Hypothalamus (tissue), 51 donors: ENCODE measurements at regions not wholly inside any gene's neighbourhood (a gene's known extent, or its start where the extent isn't known, plus 50 kb on each side); places are given as distances from the start of the nearest gene placed in this dataset.
"Not testable (repeated sequence)": the region's sequence is repeated elsewhere in the genome, so short reads cannot be mapped to it uniquely, and the experiment has no call there.

Experiments
- DNase-seq, 51 donors: peaks; one replicate each; lab custom pipeline; 2025; lab: John Stamatoyannopoulos, UW

DNA sequence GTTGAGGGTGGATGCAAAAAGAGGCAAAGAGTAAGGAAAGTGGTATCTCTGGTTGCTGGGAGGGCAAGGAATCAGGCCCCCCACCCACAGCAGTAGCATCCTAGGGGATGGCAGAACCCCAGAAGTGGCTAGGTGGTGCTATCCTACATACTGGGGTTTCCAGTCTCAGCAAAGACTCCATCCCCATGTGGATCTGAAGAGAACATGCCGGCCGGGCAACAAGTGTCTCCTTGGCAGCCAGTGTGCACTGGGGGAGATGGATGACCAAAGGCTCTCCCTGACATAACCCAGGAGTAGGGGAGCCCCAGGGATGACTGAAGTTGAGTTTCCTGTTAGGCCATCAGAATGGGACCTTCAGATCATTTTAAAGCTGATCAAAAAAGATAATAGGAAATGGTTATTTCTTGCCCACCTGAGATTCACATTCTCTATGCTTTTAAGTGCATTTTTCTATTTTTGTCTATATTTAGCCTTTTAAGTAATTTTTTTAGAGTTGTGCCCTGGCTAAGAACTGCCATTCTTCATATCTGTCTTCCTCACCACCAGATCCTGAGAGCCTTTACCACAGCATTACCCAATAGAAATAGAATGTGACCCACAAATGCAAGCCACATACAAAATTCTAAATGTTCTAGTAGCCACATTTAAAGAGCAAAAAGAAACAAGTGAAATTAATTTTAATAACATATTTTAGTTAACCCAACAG is 78.7 kb upstream of the SMIM23 start:
- no peak for DNase-seq

DNA sequence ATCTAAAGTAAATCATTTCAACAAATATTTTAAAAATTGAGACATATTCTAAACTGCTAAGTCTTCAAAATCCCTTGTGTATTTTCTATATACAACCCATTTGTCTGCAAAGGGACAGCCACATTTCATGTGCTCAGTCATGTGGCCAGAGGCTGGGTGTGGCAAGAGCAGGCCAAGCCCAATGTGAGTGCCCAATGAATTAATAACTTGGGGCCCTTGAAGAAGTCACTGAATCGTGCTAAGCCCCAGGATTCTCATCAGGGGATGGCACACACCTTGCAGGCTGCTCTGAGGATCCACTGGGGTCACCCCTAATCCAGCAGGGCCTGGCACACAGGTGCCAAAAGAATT is 78.2 kb upstream of the SMIM23 start:
- DNase-seq: no peak

DNA sequence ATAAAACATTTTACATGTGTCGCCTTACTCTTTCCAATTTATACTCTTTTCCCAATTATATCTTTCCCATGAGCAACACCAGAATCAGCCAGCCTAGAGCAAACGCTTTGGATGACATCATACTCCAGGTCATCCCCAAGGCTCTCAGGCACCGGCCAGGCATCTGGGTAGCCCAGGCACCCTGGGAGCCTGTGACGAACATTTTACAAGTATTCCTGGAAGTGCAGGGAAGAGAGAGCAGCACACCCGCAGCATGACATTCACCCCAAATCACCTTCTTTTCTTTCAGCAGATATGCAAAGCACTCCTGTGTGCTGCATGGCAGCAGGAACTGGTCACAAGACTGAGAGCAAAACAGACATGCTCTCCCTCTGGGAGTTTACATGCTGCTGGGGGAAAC is 75.7 kb upstream of the SMIM23 start:
- DNase-seq: no peak

DNA sequence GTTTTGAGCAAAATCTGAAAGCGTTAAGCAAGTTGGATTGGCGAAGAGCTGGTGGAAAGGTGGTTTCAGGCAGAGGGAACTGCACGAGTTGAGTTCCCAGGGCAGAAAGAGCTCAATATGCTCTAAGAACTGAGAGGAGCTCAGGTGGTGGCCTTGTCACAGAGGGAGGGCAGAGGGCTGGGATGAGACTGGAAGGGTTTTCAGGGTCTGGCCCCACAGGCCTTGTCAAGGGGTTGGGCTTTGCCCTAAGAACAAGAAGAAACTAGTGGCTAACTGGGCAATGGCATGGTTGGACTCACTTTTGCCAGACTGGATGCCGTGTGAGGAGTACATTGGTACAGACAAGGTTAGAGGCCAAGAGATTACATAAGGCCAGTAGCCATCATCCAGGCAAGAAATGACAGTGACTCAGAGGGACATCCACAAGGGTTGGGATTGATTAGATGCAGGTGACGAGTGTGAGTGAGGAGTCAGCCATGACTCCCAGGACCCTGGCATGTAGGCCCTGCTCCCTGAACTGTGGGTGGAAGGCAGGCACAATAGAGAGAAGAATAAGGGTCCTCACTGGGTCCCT is 75.1 kb upstream of the SMIM23 start:
- no peak for DNase-seq

DNA sequence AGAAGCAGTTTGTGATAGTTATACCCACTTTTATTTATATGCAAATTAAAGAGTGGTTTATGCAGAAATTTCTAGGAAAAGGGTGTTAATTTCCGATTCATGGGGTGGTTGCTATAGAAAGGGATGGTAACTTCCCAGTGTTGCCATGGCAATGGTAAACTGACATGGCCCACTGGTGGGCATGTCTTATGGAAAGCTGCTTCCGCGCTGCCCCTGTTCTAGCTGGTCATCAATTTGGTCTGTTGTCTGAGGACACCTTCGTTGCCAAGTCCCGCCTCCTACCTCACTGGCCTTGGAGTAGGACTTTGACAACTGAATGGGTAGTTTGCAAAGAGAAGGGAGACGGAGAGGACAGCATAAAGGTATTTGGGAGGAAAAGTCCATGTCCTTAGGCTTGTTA is 74.0 kb upstream of the SMIM23 start:
- DNase-seq: no peak

DNA sequence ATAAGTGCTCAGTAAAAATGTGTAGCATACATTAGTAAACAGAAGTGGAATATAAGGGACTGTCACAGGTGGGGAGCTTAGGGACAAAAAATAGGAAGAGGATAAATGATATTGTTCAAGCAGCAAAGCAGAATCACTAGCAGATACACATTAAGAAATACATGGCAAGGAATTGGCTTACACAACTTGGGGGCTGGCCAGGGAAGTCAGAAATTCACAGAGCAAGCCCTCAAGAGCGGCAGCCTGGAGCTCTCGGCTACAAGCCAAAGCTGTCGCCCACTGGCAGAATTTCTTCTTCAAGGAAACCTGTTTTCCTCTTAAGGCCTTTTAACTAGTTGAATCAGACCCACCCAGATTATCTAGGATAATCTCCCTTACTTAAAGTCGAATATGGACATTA is 73.0 kb upstream of the SMIM23 start:
- DNase-seq: no peak

DNA sequence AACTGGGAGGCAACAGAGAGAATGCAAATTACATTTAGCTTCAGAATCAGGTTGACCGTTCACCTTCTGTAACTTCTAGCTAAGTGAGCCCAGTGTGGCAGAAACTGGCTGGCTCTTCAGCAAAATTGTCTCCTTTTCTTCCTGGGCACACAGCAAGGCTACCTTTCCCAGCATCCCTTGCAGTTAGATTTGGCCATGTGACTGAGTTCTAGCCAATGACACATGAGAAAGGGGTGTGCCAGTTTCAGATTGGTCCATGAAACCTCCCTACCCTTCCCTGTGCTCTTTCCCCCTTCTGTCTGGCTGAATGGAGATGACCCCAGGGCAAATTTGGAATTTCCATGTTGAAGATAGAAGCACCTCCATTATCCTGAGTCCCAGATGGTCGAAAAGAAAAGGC is 72.5 kb upstream of the SMIM23 start:
- DNase-seq: no peak

DNA sequence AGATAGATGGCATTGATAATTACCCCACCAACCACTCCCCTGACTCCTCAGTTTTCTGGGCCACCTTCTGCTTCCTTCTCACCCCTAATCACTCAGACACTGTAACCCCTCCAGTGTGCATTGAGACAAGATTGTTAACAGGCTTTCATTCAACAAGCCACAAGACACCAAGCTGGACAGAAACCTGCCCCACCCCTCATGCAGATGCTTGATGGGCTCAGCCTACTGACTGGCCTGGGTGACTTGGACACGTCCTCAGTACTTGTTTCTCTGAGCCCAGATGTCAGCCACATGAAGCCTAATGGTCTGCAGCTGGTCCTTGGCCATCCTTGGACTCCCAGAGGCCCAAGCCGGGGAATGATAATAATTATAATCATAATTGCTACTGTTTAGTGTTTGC is 71.4 kb upstream of the SMIM23 start:
- no peak for DNase-seq

DNA sequence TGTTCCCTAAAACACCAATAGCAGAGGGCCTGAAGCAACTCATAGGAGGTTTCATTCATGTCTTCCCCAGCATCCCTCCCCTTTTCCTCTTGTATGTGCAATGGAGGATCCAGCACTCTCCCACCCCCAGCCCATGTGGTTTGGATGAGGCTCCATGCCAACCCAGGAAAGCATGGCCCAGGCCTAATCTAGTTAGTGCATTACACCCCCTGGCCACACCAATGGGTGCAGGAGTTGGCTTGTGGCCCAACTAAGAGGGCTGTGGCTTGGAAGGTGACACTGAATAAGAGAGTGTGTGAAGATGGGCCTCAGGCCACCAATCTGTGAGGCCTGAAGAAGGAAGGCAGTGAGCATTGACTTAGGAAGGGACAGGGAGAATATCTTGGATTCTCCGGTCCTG is 70.8 kb upstream of the SMIM23 start:
- no peak for DNase-seq

DNA sequence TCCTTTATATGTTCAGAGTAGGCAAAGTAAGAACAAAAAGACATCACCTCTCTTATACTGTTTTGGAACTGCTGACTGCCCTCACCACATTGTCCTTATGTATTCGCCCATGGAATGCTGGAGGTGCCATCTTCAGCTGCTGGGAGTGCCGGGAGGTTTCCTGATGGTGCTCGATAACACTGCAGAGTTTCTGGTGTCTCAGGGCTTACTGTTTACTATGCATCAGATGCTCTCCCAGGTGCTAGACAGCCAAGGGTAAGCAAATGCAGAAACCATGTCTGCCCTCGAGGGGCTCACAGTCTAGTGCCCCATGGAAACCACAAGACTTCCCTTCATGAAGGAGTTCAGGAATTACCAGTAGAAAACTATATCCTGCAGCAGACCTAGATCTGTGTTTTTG is 70.1 kb upstream of the SMIM23 start:
- no peak for DNase-seq

DNA sequence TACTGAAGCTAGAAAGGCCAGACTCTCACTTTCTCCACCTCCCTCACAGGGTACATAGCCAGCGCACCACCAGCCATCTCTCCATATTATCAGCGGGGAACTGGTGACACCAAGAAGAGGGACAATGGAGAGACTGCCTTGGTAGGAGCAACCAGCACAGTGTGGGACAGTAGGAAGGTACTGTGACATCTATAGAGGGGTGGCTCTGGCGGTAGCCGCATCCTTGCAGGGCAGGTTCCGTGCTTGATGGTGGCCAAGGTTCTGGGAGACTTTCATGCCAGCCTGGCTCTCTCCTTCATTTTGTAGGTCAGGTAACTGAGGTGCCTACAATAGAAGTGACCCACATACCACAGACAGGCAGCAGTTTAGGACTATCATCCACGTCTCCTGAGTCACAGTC is 65.5 kb upstream of the SMIM23 start:
- DNase-seq: no peak

DNA sequence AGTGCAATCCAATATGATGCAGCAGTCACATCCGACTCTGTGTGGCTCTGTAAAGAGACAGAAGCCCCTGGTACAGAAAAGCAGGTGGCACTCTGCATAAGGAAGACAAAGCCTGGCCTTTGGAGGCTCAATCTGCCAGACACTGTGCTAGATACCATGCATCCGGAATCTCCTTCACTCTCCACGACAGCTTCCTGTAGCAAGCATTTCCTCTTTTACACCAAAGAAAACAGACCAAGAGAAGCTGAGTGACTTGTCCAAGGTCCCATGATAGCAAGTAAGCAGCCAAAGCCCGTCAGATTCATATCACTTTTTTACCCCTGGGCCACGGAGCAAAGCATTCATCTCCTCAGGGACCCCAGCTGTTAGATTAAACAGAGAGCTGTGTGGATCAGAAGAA is 64.2 kb upstream of the SMIM23 start:
- no peak for DNase-seq

DNA sequence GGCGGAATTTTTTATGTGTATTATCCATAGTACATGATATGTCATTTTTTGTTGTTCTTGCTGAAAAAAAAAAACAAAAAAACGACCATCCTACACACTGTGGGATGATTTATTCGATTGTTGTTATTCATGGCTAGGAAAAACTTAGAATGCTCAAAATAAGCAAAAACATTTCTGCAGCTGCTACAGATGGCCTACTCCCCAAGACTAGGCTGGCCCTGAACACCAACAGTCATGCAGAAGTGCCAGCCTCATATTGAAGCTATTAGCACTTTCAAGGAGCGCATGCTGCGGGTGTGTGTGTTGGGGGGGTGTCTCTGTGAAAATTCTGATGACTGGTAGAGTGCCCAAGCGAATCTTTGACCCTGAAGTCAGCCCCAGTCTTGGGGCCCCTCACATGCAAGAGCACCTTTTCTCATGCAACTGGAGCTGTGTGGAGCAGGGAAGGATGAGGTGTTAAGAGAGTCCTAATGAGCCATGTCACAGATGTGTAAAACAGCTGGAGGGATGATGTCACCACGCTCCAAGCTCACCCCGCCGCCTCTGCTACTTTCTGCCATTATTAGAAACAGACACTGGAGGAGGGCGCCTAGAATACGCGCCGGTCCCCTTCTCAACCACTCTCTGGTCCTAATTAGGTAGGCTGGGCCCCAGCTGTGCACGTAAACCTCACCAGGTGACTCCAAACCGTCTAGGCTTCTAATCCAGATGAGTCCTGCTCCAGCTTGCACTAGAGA is 61.0 kb upstream of the SMIM23 start:
- DNase-seq: no peak

DNA sequence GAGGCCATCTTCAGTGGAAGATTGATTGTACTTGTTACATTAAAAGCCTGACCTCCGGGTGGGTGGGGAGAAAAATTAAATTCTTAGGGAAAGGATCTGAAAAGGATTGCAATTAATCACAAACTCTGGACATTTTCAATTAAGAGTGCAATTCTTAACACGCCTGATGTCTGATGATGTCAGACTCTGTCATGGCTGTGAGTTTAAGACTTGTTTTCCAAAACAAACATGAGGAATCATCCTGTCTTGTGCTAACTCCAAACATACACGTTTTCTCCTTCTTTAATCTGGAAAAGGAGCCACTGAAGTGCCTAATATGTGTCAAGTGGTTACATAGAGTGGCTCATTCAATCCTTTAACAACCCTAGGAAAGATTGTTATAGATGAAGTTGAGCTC is 60.4 kb upstream of the SMIM23 start:
- DNase-seq: no peak

DNA sequence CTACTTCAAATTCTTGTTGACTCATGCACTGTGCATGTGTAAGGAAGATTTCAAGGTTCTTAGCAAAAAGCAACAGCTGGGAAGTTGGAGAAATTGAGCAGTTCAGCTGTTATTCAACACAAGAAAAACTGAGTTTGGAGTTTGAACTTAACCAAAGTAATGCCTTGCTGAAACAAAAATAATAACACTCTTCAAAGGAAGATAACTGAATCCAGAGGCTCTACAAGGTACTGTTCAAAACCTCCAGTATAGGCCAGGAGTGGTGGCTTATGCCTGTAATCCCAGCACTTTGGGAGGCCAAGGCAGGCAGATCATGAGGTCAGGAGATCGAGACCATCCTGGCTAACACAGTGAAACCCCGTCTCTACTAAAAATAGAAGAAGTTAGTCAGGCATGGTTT is 58.8 kb upstream of the SMIM23 start:
- DNase-seq: not testable (repeated sequence)

DNA sequence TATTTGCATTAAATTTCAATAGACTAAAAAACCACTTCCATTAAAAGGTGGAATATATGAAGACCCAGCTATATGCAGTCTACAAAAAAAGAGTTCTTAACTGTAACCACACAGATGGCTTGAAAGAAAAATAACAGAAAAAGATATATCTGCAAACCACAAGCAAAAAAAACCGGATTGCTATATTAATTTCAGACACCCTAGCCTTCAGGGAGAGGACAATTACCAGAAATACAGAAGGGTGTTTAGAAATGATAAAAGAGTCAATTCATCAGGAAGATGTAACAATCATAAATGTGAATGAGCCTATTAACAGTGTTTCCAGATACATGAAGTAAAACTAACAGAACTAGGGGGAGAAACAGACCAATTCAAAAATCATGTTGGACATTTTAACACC is 56.9 kb upstream of the SMIM23 start:
- no peak for DNase-seq
